ENCODE measurements at regions not wholly inside any gene's neighbourhood (a gene's known extent, or its start where the extent isn't known, plus 50 kb on each side); places are given as distances from the start of the nearest gene placed in this dataset.
"Not testable (repeated sequence)": the region's sequence is repeated elsewhere in the genome, so short reads cannot be mapped to it uniquely, and the experiment has no call there.

DNA sequence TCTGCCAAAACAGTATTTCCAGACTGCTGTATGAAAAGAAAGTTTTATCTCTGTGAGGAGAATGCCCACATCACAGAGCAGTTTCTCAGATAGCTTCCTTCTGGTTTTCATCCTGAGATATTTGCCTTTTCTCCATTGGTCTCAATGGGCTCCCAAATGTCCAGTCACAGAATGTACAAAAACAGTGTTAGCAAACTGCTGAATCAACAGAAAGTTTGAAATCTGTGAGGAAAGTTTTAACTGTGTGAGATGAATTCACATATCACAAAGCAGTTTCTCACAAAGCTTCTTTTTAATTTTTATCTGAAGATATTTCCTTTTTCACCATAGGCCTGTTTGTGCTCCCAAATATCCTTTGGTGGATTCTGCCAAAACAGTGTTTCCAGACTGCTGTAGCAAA lies 207.2 kb upstream of the TRIM48 start:
- H3K4me1 ChIP-seq (ENCODE audit: control insufficient read depth in 1 of 2, insufficient read depth in 2 of 2, low read length in 2 of 2) = no peaks in the 10 kb centered on the region
- POLR2A ChIA-PET = no interaction called here
- DNase-seq (ENCODE audit: low read depth, low spot score) (no peak), ATAC-seq (no peak)
- H3K4me3 ChIP-seq (replicated peaks in 1 of 2; ENCODE audit: low read depth in 1 of 2, low read length in 2 of 2) = no peak overlapping the region
- TF ChIP-seq ELF1 (IDR thresholded peaks at IDR 0.05; ENCODE audit: borderline replicate concordance, low read depth) (no peak), SIN3A (IDR thresholded peaks at IDR 0.05; ENCODE audit: low read depth) (no peak), EGR1 (IDR thresholded peaks at IDR 0.05; ENCODE audit: low read depth) (no peak), ZNF274 (IDR thresholded peaks at IDR 0.05; ENCODE audit: low read depth, low read length) (no peak), YY1 (IDR thresholded peaks at IDR 0.05; ENCODE audit: extremely low read depth, insufficient replicate concordance, low read depth, low read length) (no peak), CBX3 (IDR thresholded peaks at IDR 0.05; ENCODE audit: low read depth) (no peak), EZH2 (IDR thresholded peaks at IDR 0.05) (no peak), FOSL1 (IDR thresholded peaks at IDR 0.05; ENCODE audit: low read depth) (no peak), POLR2AphosphoS5 (IDR thresholded peaks at IDR 0.05; ENCODE audit: low read depth, low read length) (no peak), TCF7L2 (IDR thresholded peaks at IDR 0.05; ENCODE audit: borderline replicate concordance, extremely low read depth, insufficient read depth, insufficient read length) (no peak), ZFX (IDR thresholded peaks at IDR 0.05) (no peak), ATF3 (IDR thresholded peaks at IDR 0.05) (no peak), CEBPB (IDR thresholded peaks at IDR 0.05; ENCODE audit: low read depth) (no peak), SRF (IDR thresholded peaks at IDR 0.05; ENCODE audit: low read depth) (no peak), SP1 (IDR thresholded peaks at IDR 0.05; ENCODE audit: low read depth) (no peak)
- TF ChIP-seq, protein P1, sequence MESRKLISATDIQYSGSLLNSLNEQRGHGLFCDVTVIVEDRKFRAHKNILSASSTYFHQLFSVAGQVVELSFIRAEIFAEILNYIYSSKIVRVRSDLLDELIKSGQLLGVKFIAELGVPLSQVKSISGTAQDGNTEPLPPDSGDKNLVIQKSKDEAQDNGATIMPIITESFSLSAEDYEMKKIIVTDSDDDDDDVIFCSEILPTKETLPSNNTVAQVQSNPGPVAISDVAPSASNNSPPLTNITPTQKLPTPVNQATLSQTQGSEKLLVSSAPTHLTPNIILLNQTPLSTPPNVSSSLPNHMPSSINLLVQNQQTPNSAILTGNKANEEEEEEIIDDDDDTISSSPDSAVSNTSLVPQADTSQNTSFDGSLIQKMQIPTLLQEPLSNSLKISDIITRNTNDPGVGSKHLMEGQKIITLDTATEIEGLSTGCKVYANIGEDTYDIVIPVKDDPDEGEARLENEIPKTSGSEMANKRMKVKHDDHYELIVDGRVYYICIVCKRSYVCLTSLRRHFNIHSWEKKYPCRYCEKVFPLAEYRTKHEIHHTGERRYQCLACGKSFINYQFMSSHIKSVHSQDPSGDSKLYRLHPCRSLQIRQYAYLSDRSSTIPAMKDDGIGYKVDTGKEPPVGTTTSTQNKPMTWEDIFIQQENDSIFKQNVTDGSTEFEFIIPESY (IDR thresholded peaks at IDR 0.05; ENCODE audit: extremely low read depth, insufficient replicate concordance, low read length) = no peak
- no peak overlapping the region for H2AFZ ChIP-seq (ENCODE audit: low read depth, low read length, poor library complexity, severe bottlenecking)
- no peaks in the 10 kb centered on the region for H3K9me2 ChIP-seq (ENCODE audit: insufficient read depth)
- BruUV-seq (replicated peaks) = no TSS peak
- no peaks in the 10 kb centered on the region for H3K27me3 ChIP-seq (ENCODE audit: insufficient read depth, low read length)
- H3K9ac ChIP-seq (ENCODE audit: low read length) = no peak overlapping the region
- intact Hi-C loops (cut with micrococcal nuclease) = no loop called here
- RAD21 ChIA-PET (ENCODE audit: low non-redundant PET in 1 of 2, low total read pairs in 2 of 2, uncharacterized antibody in 2 of 2, unreplicated experiment in 2 of 2) = no interaction called here
- H3K9me3 ChIP-seq (ENCODE audit: control insufficient read depth in 1 of 2, insufficient read depth in 1 of 2, low read depth in 1 of 2, low read length in 2 of 2) = peaks cover 24 to 44% of the 10 kb centered on the region in 2 experiments; a peak in 3 of 4 replicates
- CTCF ChIA-PET = no interaction called here
- H3K36me3 ChIP-seq (ENCODE audit: control insufficient read depth in 1 of 2, insufficient read depth in 2 of 2, low read length in 2 of 2) = no peaks in the 10 kb centered on the region
- H3K79me2 ChIP-seq (ENCODE audit: insufficient read depth, low read length) = no peaks in the 10 kb centered on the region
- H3K27ac ChIP-seq (ENCODE audit: low read depth, low read length) = no peak overlapping the region
- no peaks in the 10 kb centered on the region for H4K20me1 ChIP-seq (ENCODE audit: insufficient read depth)
- no peak overlapping the region for H3K4me2 ChIP-seq (ENCODE audit: low read length)

- H3K27me3 ChIP-seq (ENCODE audit: insufficient read depth, low read length); H3K79me2 ChIP-seq (ENCODE audit: insufficient read depth, low read length); H3K9me2 ChIP-seq (ENCODE audit: insufficient read depth); H3K9ac ChIP-seq (ENCODE audit: low read length); ATAC-seq; H3K4me2 ChIP-seq (ENCODE audit: low read length); DNase-seq (ENCODE audit: low read depth, low spot score); BruUV-seq (replicated peaks); RAD21 ChIA-PET (ENCODE audit: low non-redundant PET in 1 of 2, low total read pairs in 2 of 2, uncharacterized antibody in 2 of 2, unreplicated experiment in 2 of 2); intact Hi-C loops (cut with micrococcal nuclease); H3K4me1 ChIP-seq (ENCODE audit: control insufficient read depth in 1 of 2, insufficient read depth in 2 of 2, low read length in 2 of 2); POLR2A ChIA-PET; H2AFZ ChIP-seq (ENCODE audit: low read depth, low read length, poor library complexity, severe bottlenecking); H3K27ac ChIP-seq (ENCODE audit: low read depth, low read length); H4K20me1 ChIP-seq (ENCODE audit: insufficient read depth); CTCF ChIA-PET; H3K36me3 ChIP-seq (ENCODE audit: control insufficient read depth in 1 of 2, insufficient read depth in 2 of 2, low read length in 2 of 2); H3K4me3 ChIP-seq (replicated peaks in 1 of 2; ENCODE audit: low read depth in 1 of 2, low read length in 2 of 2): not testable (repeated sequence)
- H3K9me3 ChIP-seq (ENCODE audit: control insufficient read depth in 1 of 2, insufficient read depth in 1 of 2, low read depth in 1 of 2, low read length in 2 of 2) = peaks cover 11 to 20% of the 10 kb centered on the region in 2 experiments; a peak in 2 of 4 replicates
These were observed 177.4 kb upstream of the TRIM48 start for GRCh38 chr11:55084588-55084987.

Measured in HCT116 (cell line).